HepG2 (cell line): ENCODE measurements at regions not wholly inside any gene's neighbourhood (a gene's known extent, or its start where the extent isn't known, plus 50 kb on each side); places are given as distances from the start of the nearest gene placed in this dataset.

Experiments used
- EZH2 ChIP-seq: conservative IDR thresholded peaks from 2 replicates; pipeline ENCODE4 v1.6.1; 2012; ENCODE audit warnings: mild to moderate bottlenecking, low read depth, low read length, moderate library complexity
- POLR2AphosphoS2 ChIP-seq: IDR thresholded peaks from 2 replicates; pipeline ENCODE4 v1.6.1; 2011; ENCODE audit warnings: low read depth, low read length, improper control_type of control experiment
- ZNF3 ChIP-seq: IDR thresholded peaks from 2 replicates; pipeline ENCODE4 v1.7.0; 2017; ENCODE audit warnings: inconsistent platforms

- TF ChIP-seq POLR2AphosphoS2 (no peak), ZNF3 (no peak), EZH2 (no peak)
Observed at GRCh38 chr6:91664327-91664959, 1077.6 kb upstream of the MAP3K7 start.
